VCaP (cell line): ENCODE measurements at regions not wholly inside any gene's neighbourhood (a gene's known extent, or its start where the extent isn't known, plus 50 kb on each side); places are given as distances from the start of the nearest gene placed in this dataset.

ENCODE experiments used
- H3K27ac ChIP-seq: fragments of 450-650 bp; 2 replicates; pipeline ENCODE4 v1.5.1; 2017
- TF ChIP-seq, protein P1 (sequence below): fragments of 450-650 bp; conservative IDR thresholded peaks from 2 replicates; pipeline ENCODE4 v1.5.1; 2017; ENCODE audit warnings: mild to moderate bottlenecking, moderate library complexity

DNA sequence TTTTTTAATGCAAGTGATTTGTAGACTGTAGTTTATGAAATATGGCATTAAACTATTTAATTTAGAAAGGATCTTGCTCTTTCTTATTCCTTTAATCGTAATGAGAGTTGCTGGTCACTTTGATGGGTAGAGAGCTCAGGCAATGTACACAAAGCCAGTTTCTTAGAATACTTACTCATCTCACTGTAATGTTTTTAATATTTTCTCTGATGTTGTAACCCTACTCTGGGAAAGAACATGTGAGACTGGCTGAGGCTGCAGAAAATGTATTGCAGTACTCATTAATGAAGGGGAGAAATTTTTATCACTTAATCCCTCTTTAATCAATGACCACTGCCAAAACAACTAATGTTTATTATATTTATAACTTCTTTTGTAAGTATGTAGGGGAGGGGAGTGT is 479.4 kb upstream of the KCNMB2 start:
- TF ChIP-seq, protein P1, sequence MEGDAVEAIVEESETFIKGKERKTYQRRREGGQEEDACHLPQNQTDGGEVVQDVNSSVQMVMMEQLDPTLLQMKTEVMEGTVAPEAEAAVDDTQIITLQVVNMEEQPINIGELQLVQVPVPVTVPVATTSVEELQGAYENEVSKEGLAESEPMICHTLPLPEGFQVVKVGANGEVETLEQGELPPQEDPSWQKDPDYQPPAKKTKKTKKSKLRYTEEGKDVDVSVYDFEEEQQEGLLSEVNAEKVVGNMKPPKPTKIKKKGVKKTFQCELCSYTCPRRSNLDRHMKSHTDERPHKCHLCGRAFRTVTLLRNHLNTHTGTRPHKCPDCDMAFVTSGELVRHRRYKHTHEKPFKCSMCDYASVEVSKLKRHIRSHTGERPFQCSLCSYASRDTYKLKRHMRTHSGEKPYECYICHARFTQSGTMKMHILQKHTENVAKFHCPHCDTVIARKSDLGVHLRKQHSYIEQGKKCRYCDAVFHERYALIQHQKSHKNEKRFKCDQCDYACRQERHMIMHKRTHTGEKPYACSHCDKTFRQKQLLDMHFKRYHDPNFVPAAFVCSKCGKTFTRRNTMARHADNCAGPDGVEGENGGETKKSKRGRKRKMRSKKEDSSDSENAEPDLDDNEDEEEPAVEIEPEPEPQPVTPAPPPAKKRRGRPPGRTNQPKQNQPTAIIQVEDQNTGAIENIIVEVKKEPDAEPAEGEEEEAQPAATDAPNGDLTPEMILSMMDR = no peak
- H3K27ac ChIP-seq = no peak overlapping the region

GRCh38 chr3:178058629-178059028 is 477.6 kb upstream of the KCNMB2 start:
- no peak overlapping the region for H3K27ac ChIP-seq
- TF ChIP-seq, protein P1 = no peak

DNA sequence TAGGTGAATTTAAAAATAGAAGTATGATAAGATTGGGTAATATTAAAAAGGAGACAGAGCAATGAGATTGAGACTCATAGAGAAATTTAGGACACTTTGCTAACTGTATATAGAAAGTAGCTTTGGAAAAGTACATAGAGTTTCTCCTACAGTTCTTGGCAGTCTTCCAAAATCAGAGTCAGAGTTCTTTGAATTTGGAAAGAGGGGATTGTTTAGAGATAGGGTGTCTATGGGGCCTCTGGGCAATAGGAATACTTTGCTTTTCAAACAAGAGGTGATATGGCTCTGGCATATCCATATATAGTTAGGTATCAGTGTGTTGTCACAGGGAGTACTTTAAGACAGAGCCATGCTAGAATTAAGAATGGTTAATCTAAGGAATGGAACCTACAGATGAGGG is 477.1 kb upstream of the KCNMB2 start:
- H3K27ac ChIP-seq = no peak overlapping the region

GRCh38 chr3:178059836-178060235 is 476.4 kb upstream of the KCNMB2 start:
- TF ChIP-seq, protein P1 = no peak
- no peak overlapping the region for H3K27ac ChIP-seq

More for the DNA sequence above, 477.1 kb upstream of the KCNMB2 start:
- TF ChIP-seq, protein P1 = no peak

DNA sequence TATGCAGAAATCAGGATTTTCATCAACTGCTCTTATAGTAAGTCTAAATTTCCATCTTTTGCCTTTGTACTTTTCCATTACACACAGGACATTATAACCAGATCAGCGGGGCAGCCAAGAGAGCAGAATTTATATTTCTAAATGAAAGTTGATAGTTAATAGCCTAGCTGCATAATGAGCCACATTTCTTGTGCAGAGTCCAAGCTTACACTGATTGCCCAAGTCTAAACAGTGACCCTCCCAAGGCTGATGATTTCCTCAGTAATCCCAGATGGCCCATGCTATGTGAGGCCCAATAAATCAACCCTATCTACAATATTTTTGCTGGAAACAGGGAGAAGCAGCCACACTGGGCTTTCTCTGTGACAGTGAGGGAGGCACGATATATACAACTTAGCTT is 475.8 kb upstream of the KCNMB2 start:
- H3K27ac ChIP-seq = no peak overlapping the region
- TF ChIP-seq, protein P1 = no peak

DNA sequence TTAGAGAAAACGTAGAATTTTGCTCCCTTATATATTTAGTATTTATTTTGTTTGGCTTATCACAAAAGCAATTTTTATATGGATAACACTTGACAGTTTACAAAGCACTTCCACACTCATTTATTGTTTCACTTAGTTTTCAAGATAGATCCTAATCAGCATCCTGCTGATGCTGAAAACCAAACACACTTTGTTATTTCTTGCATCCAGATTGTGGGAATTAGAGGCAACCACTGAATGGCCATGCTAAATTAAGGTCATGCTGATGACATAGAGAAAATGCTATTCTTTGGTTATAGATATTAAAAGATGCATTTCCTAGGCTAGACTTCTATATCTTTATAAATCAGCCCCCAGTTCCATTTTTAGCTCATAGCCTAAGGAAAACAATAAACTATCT is 474.1 kb upstream of the KCNMB2 start:
- TF ChIP-seq, protein P1 = no peak
- H3K27ac ChIP-seq = no peak overlapping the region; the same call in 1 of the 2 replicates

DNA sequence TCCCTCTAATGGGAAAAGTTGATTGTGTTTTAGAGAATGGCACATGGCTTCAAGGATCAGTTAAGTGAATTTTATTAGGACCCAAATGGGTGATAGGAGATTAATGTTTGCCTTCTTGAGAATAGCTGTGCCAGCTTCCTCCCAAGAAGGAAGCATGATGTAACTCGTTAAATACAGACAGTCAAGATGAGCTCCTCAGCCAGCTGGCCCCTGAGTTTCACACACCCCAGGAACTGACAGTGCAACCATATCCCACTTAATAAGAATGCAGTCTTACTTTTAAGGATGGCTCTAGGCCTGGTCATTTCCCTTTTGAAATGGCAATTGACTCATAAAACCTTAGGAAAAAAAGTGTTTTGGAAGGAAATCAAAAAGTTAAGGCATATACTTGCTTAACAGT is 472.8 kb upstream of the KCNMB2 start:
- TF ChIP-seq, protein P1 = no peak
- peak overlapping the region; percentile 76 for H3K27ac ChIP-seq

DNA sequence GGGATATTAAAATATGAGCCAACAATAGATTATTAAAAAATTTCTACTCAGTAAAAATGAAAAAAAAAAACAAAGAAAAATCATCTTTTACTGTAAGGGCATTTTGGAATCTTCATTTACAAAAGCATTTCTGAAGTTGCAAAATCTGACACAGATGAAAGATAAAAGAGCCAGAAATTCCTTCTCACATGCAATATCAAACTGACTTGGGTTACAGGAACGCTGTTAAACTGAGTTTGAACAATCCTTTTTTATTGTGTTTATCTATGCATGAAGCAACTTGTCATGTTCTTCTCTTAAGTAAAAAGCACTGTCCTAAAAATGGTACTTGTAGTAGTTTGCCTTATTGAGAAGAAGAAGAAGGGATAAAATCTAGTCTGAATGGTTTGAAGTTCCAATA is 468.5 kb upstream of the KCNMB2 start:
- TF ChIP-seq, protein P1 = no peak
- H3K27ac ChIP-seq = peak overlapping the region; percentile 23
